H9 (cell line): ENCODE measurements at regions not wholly inside any gene's neighbourhood (a gene's known extent, or its start where the extent isn't known, plus 50 kb on each side); places are given as distances from the start of the nearest gene placed in this dataset.
"Not testable (repeated sequence)": the region's sequence is repeated elsewhere in the genome, so short reads cannot be mapped to it uniquely, and the experiment has no call there.

Source experiments
- DNase-seq: peaks from one replicate; pipeline ENCODE4 v3.0.0-alpha.2; 2017
- H2AFZ ChIP-seq: one replicate; pipeline ENCODE4 v1.6.1; 2013; ENCODE audit warnings: mild to moderate bottlenecking, low read length, control low read depth, moderate library complexity
- H2AK5ac ChIP-seq: 2 replicates; pipeline ENCODE4 v1.6.1; 2013; ENCODE audit warnings: low read length, control low read depth, mixed read lengths; ENCODE audit not compliant: insufficient read length
- H2BK120ac ChIP-seq: one replicate; pipeline ENCODE4 v1.6.1; 2013; ENCODE audit warnings: low read depth, mild to moderate bottlenecking, low read length, control low read depth, inconsistent platforms; ENCODE audit not compliant: poor library complexity, severe bottlenecking
- H2BK12ac ChIP-seq: 2 replicates; pipeline ENCODE4 v1.6.1; 2013; ENCODE audit warnings: low read length, control low read depth, mixed read lengths, low read depth; ENCODE audit not compliant: insufficient read length
- H2BK15ac ChIP-seq: 2 replicates; pipeline ENCODE4 v1.6.1; 2013; ENCODE audit warnings: low read depth, low read length, control low read depth
- H2BK20ac ChIP-seq: one replicate; pipeline ENCODE4 v1.6.1; 2013; ENCODE audit warnings: low read depth, mild to moderate bottlenecking, low read length, control low read depth, inconsistent platforms; ENCODE audit not compliant: poor library complexity, severe bottlenecking
- H2BK5ac ChIP-seq: 2 replicates; pipeline ENCODE4 v1.6.1; 2013; ENCODE audit warnings: low read length, control low read depth, mixed read lengths; ENCODE audit not compliant: insufficient read length
- H3K14ac ChIP-seq: 2 replicates; pipeline ENCODE4 v1.6.1; 2013; ENCODE audit warnings: low read length, control low read depth; ENCODE audit not compliant: insufficient read depth
- H3K18ac ChIP-seq: 2 replicates; pipeline ENCODE4 v1.6.1; 2013; ENCODE audit warnings: low read depth, mild to moderate bottlenecking, mixed read lengths, low read length, control low read depth; ENCODE audit not compliant: insufficient read length
- H3K23ac ChIP-seq: 2 replicates; pipeline ENCODE4 v1.6.1; 2013; ENCODE audit warnings: low read length, control low read depth, mixed read lengths, low read depth; ENCODE audit not compliant: insufficient read length
- H3K23me2 ChIP-seq: 2 replicates; pipeline ENCODE4 v1.6.1; 2013; ENCODE audit warnings: low read depth, mild to moderate bottlenecking, mixed read lengths, low read length, control low read depth; ENCODE audit not compliant: insufficient read length, poor library complexity, severe bottlenecking
- H3K27ac ChIP-seq: 2 replicates; pipeline ENCODE4 v1.5.1; 2013; ENCODE audit warnings: low read length, control low read depth, mixed read lengths, low read depth; ENCODE audit not compliant: insufficient read length
- H3K27me3 ChIP-seq: 2 replicates; pipeline ENCODE4 v1.6.1; 2013; ENCODE audit warnings: low read length, control low read depth, inconsistent platforms; ENCODE audit not compliant: insufficient read depth
- H3K4ac ChIP-seq: 2 replicates; pipeline ENCODE4 v1.6.1; 2013; ENCODE audit warnings: low read depth, mild to moderate bottlenecking, control low read depth, inconsistent platforms, low read length, moderate library complexity
- H3K4me1 ChIP-seq: 2 replicates; pipeline ENCODE4 v1.6.1; 2013; ENCODE audit warnings: low read length, control low read depth, inconsistent platforms; ENCODE audit not compliant: insufficient read depth
- H3K4me2 ChIP-seq: 2 replicates; pipeline ENCODE4 v1.6.1; 2013; ENCODE audit warnings: low read length, control low read depth, mixed read lengths; ENCODE audit not compliant: insufficient read length, insufficient read depth
- H3K56ac ChIP-seq: 2 replicates; pipeline ENCODE4 v1.6.1; 2013; ENCODE audit warnings: low read depth, mild to moderate bottlenecking, mixed read lengths, low read length, control low read depth; ENCODE audit not compliant: insufficient read length
- H3K79me1 ChIP-seq: 2 replicates; pipeline ENCODE4 v1.6.1; 2013; ENCODE audit warnings: low read depth, mild to moderate bottlenecking, moderate library complexity, low read length, control low read depth, inconsistent platforms; ENCODE audit not compliant: insufficient read depth, poor library complexity, severe bottlenecking
- H3K79me2 ChIP-seq: 2 replicates; pipeline ENCODE4 v1.6.1; 2013; ENCODE audit warnings: low read length, control low read depth, inconsistent platforms; ENCODE audit not compliant: insufficient read depth
- H3K9ac ChIP-seq: 2 replicates; pipeline ENCODE4 v1.6.1; 2013; ENCODE audit warnings: low read length, control low read depth, mixed read lengths; ENCODE audit not compliant: insufficient read length; ENCODE audit errors: extremely low read depth
- H3K9me3 ChIP-seq: one replicate; pipeline ENCODE4 v1.6.1; 2013; ENCODE audit warnings: low read depth, low read length, inconsistent platforms; ENCODE audit not compliant: control insufficient read depth
- H3T11ph ChIP-seq: one replicate; pipeline ENCODE4 v1.6.1; 2013; ENCODE audit warnings: mild to moderate bottlenecking, low read length, control low read depth, inconsistent platforms
- H4K20me1 ChIP-seq: one replicate; pipeline ENCODE4 v1.6.1; 2013; ENCODE audit not compliant: control insufficient read depth, insufficient read length, insufficient read depth
- H4K5ac ChIP-seq: 2 replicates; pipeline ENCODE4 v1.6.1; 2013; ENCODE audit warnings: low read depth, mild to moderate bottlenecking, mixed read lengths, low read length, control low read depth; ENCODE audit not compliant: insufficient read length
- H4K8ac ChIP-seq: replicated peaks from 2 replicates; pipeline ENCODE4 v1.6.1; 2013; ENCODE audit warnings: low read length, control low read depth, mixed read lengths, low read depth; ENCODE audit not compliant: insufficient read length
- H4K91ac ChIP-seq: 2 replicates; pipeline ENCODE4 v1.6.1; 2013; ENCODE audit warnings: low read depth, mild to moderate bottlenecking, moderate library complexity, mixed read lengths, low read length, control low read depth; ENCODE audit not compliant: insufficient read length
- H3K27ac Mint-ChIP-seq, 3 experiments: 2 replicates in 2 of 3; 3 replicates in 1 of 3; pipeline ENCODE4 v1.8.0; 2020 to 2021; ENCODE audit warnings: mixed read lengths in 3 of 3, mild to moderate bottlenecking in 1 of 3, moderate library complexity in 1 of 3
- H3K27me3 Mint-ChIP-seq: 2 replicates; pipeline ENCODE4 v1.8.0; 2021; ENCODE audit warnings: low read depth, mild to moderate bottlenecking, moderate library complexity, mixed read lengths
- H3K36me3 Mint-ChIP-seq, 3 experiments: 2 replicates in 2 of 3; 3 replicates in 1 of 3; pipeline ENCODE4 v1.8.0; 2020 to 2021; ENCODE audit warnings: low read depth in 3 of 3, mixed read lengths in 3 of 3; ENCODE audit not compliant: insufficient read depth in 1 of 3
- H3K4me1 Mint-ChIP-seq, 2 experiments: 2 replicates each; pipeline ENCODE4 v1.8.0; 2020; ENCODE audit warnings: mixed read lengths in 2 of 2
- H3K4me3 Mint-ChIP-seq, 2 experiments: 2 replicates in 1 of 2; 3 replicates in 1 of 2; pipeline ENCODE4 v1.8.0; 2020 to 2021; ENCODE audit warnings: mild to moderate bottlenecking in 2 of 2, mixed read lengths in 2 of 2, moderate library complexity in 1 of 2
- H3K9me3 Mint-ChIP-seq, 2 experiments: 2 replicates in 1 of 2; 3 replicates in 1 of 2; pipeline ENCODE4 v1.8.0; 2020; ENCODE audit warnings: mild to moderate bottlenecking in 2 of 2, mixed read lengths in 2 of 2, moderate library complexity in 1 of 2
- WGBS: extraction: QIAGEN DNeasy Blood & Tissue Kit; methylation state at CpG from one replicate; pipeline ENCODE4 v1.1.7; 2013; ENCODE audit warnings: missing lambda C conversion rate, low lambda C conversion rate, mixed read lengths; ENCODE audit not compliant: insufficient read length; ENCODE audit errors: extremely low coverage; 5-methylcytosine and 5-hydroxymethylcytosine counted together
- TF ChIP-seq, protein P1 (sequence below): fragments of 200-600 bp; sonication (generic); conservative IDR thresholded peaks from 3 replicates; pipeline ENCODE4 v1.8.0; 2021; ENCODE audit warnings: antibody characterized with exemption, mild to moderate bottlenecking

DNA sequence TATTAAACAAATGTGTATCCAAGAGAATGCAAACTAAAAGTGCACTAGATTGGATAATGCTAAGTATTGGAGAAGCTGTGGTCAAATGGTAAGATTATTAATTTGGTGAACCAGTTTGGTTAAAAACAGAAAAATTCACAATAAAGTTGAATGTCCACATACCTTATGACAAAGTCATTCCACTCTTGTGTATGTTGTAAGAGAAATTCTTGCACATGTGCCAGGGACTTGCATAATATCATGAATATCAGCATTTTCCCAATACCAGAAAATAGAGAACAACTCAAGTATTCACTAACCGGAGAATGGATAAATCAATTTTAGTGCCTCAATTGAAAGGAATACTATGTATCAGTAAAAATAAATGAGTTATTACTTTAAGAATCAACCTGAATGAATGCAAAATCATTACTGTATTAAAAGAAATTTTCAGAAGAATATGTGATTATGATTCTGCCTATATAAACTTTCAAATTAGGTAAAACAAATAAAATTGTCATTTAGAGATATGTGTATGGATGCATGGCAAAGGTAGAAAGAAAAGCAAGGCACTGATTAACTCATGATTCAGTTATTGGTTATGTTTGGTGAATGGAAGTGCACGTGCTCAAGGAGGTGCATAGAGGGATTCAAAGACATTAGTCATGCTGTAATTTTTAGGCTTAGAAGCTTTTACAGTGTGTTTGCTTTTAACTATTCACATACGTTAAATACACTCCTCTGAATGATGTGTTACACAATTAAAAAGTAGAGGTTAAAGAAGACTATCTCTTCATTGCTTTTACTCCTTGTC is 217.4 kb upstream of the KCNK2 start:
- Histone ChIP-seq H2BK12ac (no peak overlapping the region), H2AFZ (no peak overlapping the region), H4K20me1 (no peaks in the 10 kb centered on the region), H3K4me1 (no peaks in the 10 kb centered on the region), H3K9ac (no peak overlapping the region), H3K14ac (no peak overlapping the region), H3K23ac (no peak overlapping the region), H4K5ac (no peak overlapping the region), H3K9me3 (no peaks in the 10 kb centered on the region), H3K23me2 (no peaks in the 10 kb centered on the region), H2BK5ac (no peak overlapping the region), H3K27ac (no peak overlapping the region), H3K79me1 (no peaks in the 10 kb centered on the region), H2BK20ac (no peak overlapping the region), H3K4ac (no peak overlapping the region), H3K18ac (no peak overlapping the region), H2BK15ac (no peak overlapping the region), H2BK120ac (no peak overlapping the region), H3K4me2 (no peak overlapping the region), H4K91ac (no peak overlapping the region), H4K8ac (no peak overlapping the region), H3K27me3 (no peaks in the 10 kb centered on the region), H3K79me2 (no peaks in the 10 kb centered on the region), H2AK5ac (no peak overlapping the region), H3K56ac (no peak overlapping the region), H3T11ph (no peak overlapping the region)
- Mint-ChIP-seq H3K36me3 (peaks cover 0 to 2% (median 0%) of the 10 kb centered on the region in 3 experiments; a peak in 1 of 7 replicates), H3K4me3 (no peak overlapping the region), H3K9me3 (peaks cover 4 to 7% of the 10 kb centered on the region in 2 experiments; a peak in 4 of 5 replicates), H3K4me1 (no peaks in the 10 kb centered on the region), H3K27ac (no peak overlapping the region), H3K27me3 (no peaks in the 10 kb centered on the region)
- no peak for DNase-seq
- no CpG with 5 or more reads among the region's 3 CpGs for WGBS
- TF ChIP-seq, protein P1, sequence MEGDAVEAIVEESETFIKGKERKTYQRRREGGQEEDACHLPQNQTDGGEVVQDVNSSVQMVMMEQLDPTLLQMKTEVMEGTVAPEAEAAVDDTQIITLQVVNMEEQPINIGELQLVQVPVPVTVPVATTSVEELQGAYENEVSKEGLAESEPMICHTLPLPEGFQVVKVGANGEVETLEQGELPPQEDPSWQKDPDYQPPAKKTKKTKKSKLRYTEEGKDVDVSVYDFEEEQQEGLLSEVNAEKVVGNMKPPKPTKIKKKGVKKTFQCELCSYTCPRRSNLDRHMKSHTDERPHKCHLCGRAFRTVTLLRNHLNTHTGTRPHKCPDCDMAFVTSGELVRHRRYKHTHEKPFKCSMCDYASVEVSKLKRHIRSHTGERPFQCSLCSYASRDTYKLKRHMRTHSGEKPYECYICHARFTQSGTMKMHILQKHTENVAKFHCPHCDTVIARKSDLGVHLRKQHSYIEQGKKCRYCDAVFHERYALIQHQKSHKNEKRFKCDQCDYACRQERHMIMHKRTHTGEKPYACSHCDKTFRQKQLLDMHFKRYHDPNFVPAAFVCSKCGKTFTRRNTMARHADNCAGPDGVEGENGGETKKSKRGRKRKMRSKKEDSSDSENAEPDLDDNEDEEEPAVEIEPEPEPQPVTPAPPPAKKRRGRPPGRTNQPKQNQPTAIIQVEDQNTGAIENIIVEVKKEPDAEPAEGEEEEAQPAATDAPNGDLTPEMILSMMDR = no peak

GRCh38 chr1:214870426-214870825 is 212.1 kb upstream of the KCNK2 start:
- not testable (repeated sequence) for H2BK12ac ChIP-seq, H3K27ac Mint-ChIP-seq, H3K79me2 ChIP-seq, H3K9ac ChIP-seq, H3K4me1 Mint-ChIP-seq, H4K20me1 ChIP-seq, H2AFZ ChIP-seq, H3K27me3 Mint-ChIP-seq, H4K8ac ChIP-seq, H3K4me2 ChIP-seq, H3K18ac ChIP-seq, H2BK20ac ChIP-seq, H3K9me3 ChIP-seq, H3K4me3 Mint-ChIP-seq, H2BK15ac ChIP-seq, H3K4me1 ChIP-seq, H4K91ac ChIP-seq, H3K4ac ChIP-seq, H3K23ac ChIP-seq, DNase-seq, H2AK5ac ChIP-seq, H3K14ac ChIP-seq, H3K27ac ChIP-seq, H3K23me2 ChIP-seq, H3T11ph ChIP-seq, H3K27me3 ChIP-seq, H4K5ac ChIP-seq, H3K79me1 ChIP-seq, H3K56ac ChIP-seq, H2BK5ac ChIP-seq, H2BK120ac ChIP-seq
- peaks cover 13 to 20% of the 10 kb centered on the region in 2 experiments for H3K9me3 Mint-ChIP-seq
- no CpG with 5 or more reads among the region's 40 CpGs for WGBS
- H3K36me3 Mint-ChIP-seq = peaks cover 3 to 10% (median 6%) of the 10 kb centered on the region in 3 experiments
